Endothelial cell of umbilical vein (primary cell): ENCODE measurements at regions not wholly inside any gene's neighbourhood (a gene's known extent, or its start where the extent isn't known, plus 50 kb on each side); places are given as distances from the start of the nearest gene placed in this dataset.

Experiments
- BruUV-seq: library from RNA; stranded (reverse); fragments of 400-500 nt; replicated peaks from 2 replicates; lab custom pipeline; 2021; lab: Mats Ljungman, UMichigan
- CTCF ChIA-PET: fragments of 300-600, 350-600 bp; sonication (Branson Sonifier 250); formaldehyde crosslinking; loops from one replicate; lab custom pipeline; 2021; ENCODE audit warnings: antibody characterized with exemption, inconsistent platforms; lab: Charles Lee
- POLR2A ChIA-PET: fragments of 300-600, 350-600 bp; sonication (Branson Sonifier 250); formaldehyde crosslinking; loops from one replicate; lab custom pipeline; 2021; ENCODE audit warnings: antibody characterized with exemption, inconsistent platforms; lab: Charles Lee
- DNase-seq: peaks from one replicate; pipeline ENCODE4 v3.0.0-alpha.2; 2011; ENCODE audit warnings: low read depth, low spot score
- FAIRE-seq: peaks from 2 replicates; lab custom pipeline; 2011; peaks lifted over from hg19 to GRCh38; lab: Jason Lieb, UNC
- H2AFZ ChIP-seq: 2 replicates; pipeline ENCODE4 v1.6.0; 2012; ENCODE audit warnings: low read depth, low read length, control low read depth, inconsistent platforms
- H3K27ac ChIP-seq: 2 replicates; pipeline ENCODE4 v1.5.1; 2011; ENCODE audit warnings: low read depth, mild to moderate bottlenecking, control low read depth, low read length, moderate library complexity; ENCODE audit not compliant: insufficient read depth
- H3K27me3 ChIP-seq, 2 experiments: 2 replicates each; pipeline versions ENCODE4 v1.6.0 to v1.6.1; 2011; ENCODE audit warnings: low read length in 2 of 2, mixed read lengths in 1 of 2; ENCODE audit not compliant: control insufficient read depth in 2 of 2, insufficient read depth in 2 of 2
- H3K36me3 ChIP-seq, 2 experiments: 2 replicates in 1 of 2; 3 replicates in 1 of 2; pipeline ENCODE4 v1.5.1; 2011; ENCODE audit warnings: low read length in 2 of 2, mild to moderate bottlenecking in 1 of 2, moderate library complexity in 1 of 2; ENCODE audit not compliant: control insufficient read depth in 2 of 2, insufficient read depth in 2 of 2; ENCODE audit errors: extremely low read depth in 1 of 2
- H3K4me1 ChIP-seq: 3 replicates; pipeline ENCODE4 v1.5.1; 2011; ENCODE audit warnings: mild to moderate bottlenecking, low read length; ENCODE audit not compliant: control insufficient read depth, insufficient read depth; ENCODE audit errors: extremely low read depth
- H3K4me2 ChIP-seq: 2 replicates; pipeline ENCODE4 v1.6.1; 2011; ENCODE audit warnings: low read length, control low read depth, mixed read lengths; ENCODE audit not compliant: insufficient read depth
- H3K4me3 ChIP-seq, 3 experiments: fragments of 200-600 bp in 1 of 3; sonication (generic), shearing (Covaris generic) in 1 of 3; replicated peaks in 1 of 3; 2 replicates each; pipeline ENCODE4 v1.5.1; 2011 to 2016; ENCODE audit warnings: control low read depth in 3 of 3, low read length in 3 of 3, mild to moderate bottlenecking in 2 of 3, inconsistent platforms in 1 of 3, low read depth in 1 of 3, moderate library complexity in 1 of 3; ENCODE audit not compliant: insufficient read depth in 1 of 3
- H3K79me2 ChIP-seq: 2 replicates; pipeline ENCODE4 v1.6.0; 2012; ENCODE audit warnings: low read length, inconsistent platforms; ENCODE audit not compliant: control insufficient read depth, insufficient read depth
- H3K9ac ChIP-seq: replicated peaks from 2 replicates; pipeline ENCODE3; 2011; ENCODE audit warnings: low read length, control low read depth; ENCODE audit not compliant: insufficient read depth; ENCODE audit errors: extremely low read depth
- H3K9me1 ChIP-seq: replicated peaks from 3 replicates; pipeline ENCODE4 v1.6.0; 2011; ENCODE audit warnings: mild to moderate bottlenecking, low read length; ENCODE audit not compliant: control insufficient read depth, insufficient read depth; ENCODE audit errors: extremely low read depth
- H3K9me3 ChIP-seq: replicated peaks from 2 replicates; pipeline ENCODE4 v1.5.1; 2012; ENCODE audit warnings: low read length, inconsistent platforms; ENCODE audit not compliant: control insufficient read depth, insufficient read depth
- H4K20me1 ChIP-seq: replicated peaks from 2 replicates; pipeline ENCODE3; 2011; ENCODE audit warnings: mild to moderate bottlenecking, low read length; ENCODE audit not compliant: control insufficient read depth, insufficient read depth; ENCODE audit errors: extremely low read depth
- EZH2 ChIP-seq: IDR thresholded peaks from 2 replicates; pipeline ENCODE4 v1.6.1; 2012; ENCODE audit warnings: borderline replicate concordance, low read depth, mild to moderate bottlenecking, moderate library complexity, low read length, inconsistent platforms; ENCODE audit not compliant: severe bottlenecking
- FOS ChIP-seq: IDR thresholded peaks from 2 replicates; pipeline ENCODE4 v1.6.1; 2011; ENCODE audit warnings: mild to moderate bottlenecking, low read length, moderate library complexity, borderline replicate concordance; ENCODE audit not compliant: insufficient read depth
- GATA2 ChIP-seq: IDR thresholded peaks from 2 replicates; pipeline ENCODE4 v1.7.0; 2011; ENCODE audit warnings: low read depth, mild to moderate bottlenecking, moderate library complexity, mixed read lengths, low read length; ENCODE audit not compliant: insufficient read length, insufficient read depth
- JUN ChIP-seq: IDR thresholded peaks from 2 replicates; pipeline ENCODE4 v1.6.1; 2011; ENCODE audit warnings: borderline replicate concordance, low read depth; ENCODE audit not compliant: insufficient read length, insufficient read depth
- MYC ChIP-seq: IDR thresholded peaks from one replicate; pipeline ENCODE4 v1.6.1; 2011; ENCODE audit warnings: mild to moderate bottlenecking, low read depth, low read length
- POLR2A ChIP-seq: IDR thresholded peaks from 2 replicates; pipeline ENCODE4 v1.6.1; 2012; ENCODE audit warnings: low read depth, mild to moderate bottlenecking, control low read depth, low read length
- POLR2AphosphoS5 ChIP-seq: IDR thresholded peaks from 2 replicates; pipeline ENCODE4 v1.6.1; 2012; ENCODE audit warnings: low read depth, mild to moderate bottlenecking, control low read depth, low read length, moderate library complexity; ENCODE audit not compliant: insufficient read depth
- dilution Hi-C: fragments of 300-500 bp; cut with MboI; formaldehyde crosslinking; loops from one replicate; pipeline ENCODE4 v1.15.0; 2019; ENCODE audit warnings: low sequenced_read_pairs; ENCODE audit not compliant: extremely low pct_ligation_motif_present
- intact Hi-C: fragments of 100-400 bp; cut with micrococcal nuclease; formaldehyde crosslinking; loops from one replicate; pipeline ENCODE4 v1.10.0; 2022
- TF ChIP-seq, protein P1 (sequence below): IDR thresholded peaks from 2 replicates; pipeline ENCODE4 v1.6.1; 2011; ENCODE audit not compliant: insufficient read depth, insufficient read length
- TF ChIP-seq, protein P2 (sequence below), 2 donors: IDR thresholded peaks; 1 replicate in 1 of 2; 2 replicates in 1 of 2; pipeline ENCODE4 v1.5.1; 2011; ENCODE audit warnings: low read length in 2 of 2, mild to moderate bottlenecking in 2 of 2, moderate library complexity in 2 of 2, control low read depth in 1 of 2, inconsistent platforms in 1 of 2, low read depth in 1 of 2; ENCODE audit not compliant: insufficient read depth in 1 of 2; ENCODE audit errors: extremely low read depth in 1 of 2

DNA sequence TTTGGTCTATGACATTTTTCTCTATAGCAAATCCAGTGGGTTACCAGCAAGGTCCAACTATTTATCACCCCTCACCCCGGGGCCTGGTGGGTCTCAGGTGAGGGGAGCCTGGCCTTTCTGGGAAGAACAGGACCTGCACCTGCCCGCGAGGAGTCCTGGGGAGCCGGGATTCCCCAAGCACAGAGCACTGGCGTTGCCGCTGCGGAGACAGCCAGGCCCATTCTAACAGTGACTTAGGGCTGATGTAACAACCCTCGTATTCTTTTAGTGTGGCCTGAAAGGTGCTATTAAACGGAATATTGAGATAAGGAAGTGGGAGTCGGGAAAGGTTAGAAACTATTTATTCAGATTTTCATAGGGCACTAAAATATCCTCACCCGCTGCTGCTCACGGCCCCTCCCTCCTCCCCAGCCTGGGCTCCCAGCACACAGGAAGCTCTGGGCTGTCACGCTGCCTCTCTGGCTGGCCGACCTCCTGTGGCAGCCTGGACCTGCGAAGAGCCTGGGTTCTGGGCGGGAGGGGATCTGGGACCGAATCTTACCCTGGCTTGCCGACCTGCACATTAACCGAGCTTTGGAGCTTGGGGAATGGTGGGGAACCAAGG, 141.2 kb downstream of the MIAT start:
- no peaks in the 10 kb centered on the region for H3K36me3 ChIP-seq
- ChIA-PET CTCF (no interaction called here), POLR2A (no interaction called here)
- H2AFZ ChIP-seq = no peak overlapping the region
- H3K27ac ChIP-seq = no peak overlapping the region
- FAIRE-seq (no peak), DNase-seq (no peak)
- TF ChIP-seq, protein P1, sequence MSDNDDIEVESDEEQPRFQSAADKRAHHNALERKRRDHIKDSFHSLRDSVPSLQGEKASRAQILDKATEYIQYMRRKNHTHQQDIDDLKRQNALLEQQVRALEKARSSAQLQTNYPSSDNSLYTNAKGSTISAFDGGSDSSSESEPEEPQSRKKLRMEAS = no peak
- no peak for TF ChIP-seq JUN
- TF ChIP-seq MYC = no peak
- no peak overlapping the region for H3K9ac ChIP-seq
- H3K9me1 ChIP-seq = no peaks in the 10 kb centered on the region
- no peaks in the 10 kb centered on the region for H3K9me3 ChIP-seq
- no TSS peak for BruUV-seq
- no peaks in the 10 kb centered on the region for H3K4me1 ChIP-seq
- dilution Hi-C loops (no loop called here), intact Hi-C loops (no loop called here)
- no peak overlapping the region for H3K4me3 ChIP-seq
- H3K27me3 ChIP-seq = no peaks in the 10 kb centered on the region
- H3K79me2 ChIP-seq = no peaks in the 10 kb centered on the region
- no peak overlapping the region for H3K4me2 ChIP-seq
- H4K20me1 ChIP-seq = no peaks in the 10 kb centered on the region

DNA sequence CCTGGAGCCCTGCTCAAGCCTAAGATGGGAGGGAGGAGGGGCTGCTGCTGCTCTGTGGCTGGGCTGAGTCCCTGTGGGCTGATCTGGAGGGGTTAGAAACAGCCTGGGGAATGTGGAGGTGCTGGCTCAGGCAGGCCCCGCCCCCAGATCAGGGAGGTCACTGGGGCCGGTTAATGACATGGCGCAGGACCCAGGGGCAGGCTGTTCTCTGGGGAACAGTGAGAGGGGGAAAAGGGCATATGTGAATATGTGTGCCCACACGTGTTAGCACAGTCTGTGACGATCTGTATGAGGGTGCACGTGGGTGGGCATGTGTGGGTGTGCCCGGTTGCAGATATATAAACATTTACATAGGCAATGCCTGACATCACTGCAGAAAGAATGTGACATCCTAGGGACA, 143.5 kb downstream of the MIAT start:
- no peak overlapping the region for H3K9ac ChIP-seq
- no peak for FAIRE-seq
- ChIA-PET CTCF (no interaction called here), POLR2A (no interaction called here)
- no peak overlapping the region for H3K4me2 ChIP-seq
- BruUV-seq = no TSS peak
- H3K9me3 ChIP-seq = no peaks in the 10 kb centered on the region
- H3K4me3 ChIP-seq = no peak overlapping the region
- no peaks in the 10 kb centered on the region for H4K20me1 ChIP-seq
- H2AFZ ChIP-seq = no peak overlapping the region
- no peaks in the 10 kb centered on the region for H3K79me2 ChIP-seq
- dilution Hi-C loops = no loop called here
- DNase-seq = no peak
- H3K4me1 ChIP-seq = no peaks in the 10 kb centered on the region
- H3K9me1 ChIP-seq = no peaks in the 10 kb centered on the region
- no peaks in the 10 kb centered on the region for H3K27me3 ChIP-seq
- H3K36me3 ChIP-seq = no peaks in the 10 kb centered on the region
- H3K27ac ChIP-seq = no peak overlapping the region
- intact Hi-C loops = no loop called here
- TF ChIP-seq, protein P1 = no peak
- TF ChIP-seq, protein P2, sequence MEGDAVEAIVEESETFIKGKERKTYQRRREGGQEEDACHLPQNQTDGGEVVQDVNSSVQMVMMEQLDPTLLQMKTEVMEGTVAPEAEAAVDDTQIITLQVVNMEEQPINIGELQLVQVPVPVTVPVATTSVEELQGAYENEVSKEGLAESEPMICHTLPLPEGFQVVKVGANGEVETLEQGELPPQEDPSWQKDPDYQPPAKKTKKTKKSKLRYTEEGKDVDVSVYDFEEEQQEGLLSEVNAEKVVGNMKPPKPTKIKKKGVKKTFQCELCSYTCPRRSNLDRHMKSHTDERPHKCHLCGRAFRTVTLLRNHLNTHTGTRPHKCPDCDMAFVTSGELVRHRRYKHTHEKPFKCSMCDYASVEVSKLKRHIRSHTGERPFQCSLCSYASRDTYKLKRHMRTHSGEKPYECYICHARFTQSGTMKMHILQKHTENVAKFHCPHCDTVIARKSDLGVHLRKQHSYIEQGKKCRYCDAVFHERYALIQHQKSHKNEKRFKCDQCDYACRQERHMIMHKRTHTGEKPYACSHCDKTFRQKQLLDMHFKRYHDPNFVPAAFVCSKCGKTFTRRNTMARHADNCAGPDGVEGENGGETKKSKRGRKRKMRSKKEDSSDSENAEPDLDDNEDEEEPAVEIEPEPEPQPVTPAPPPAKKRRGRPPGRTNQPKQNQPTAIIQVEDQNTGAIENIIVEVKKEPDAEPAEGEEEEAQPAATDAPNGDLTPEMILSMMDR (IDR thresholded peaks at IDR 0.05; ENCODE audit: extremely low read depth in 1 of 2, insufficient read depth in 1 of 2, low read depth in 1 of 2, low read length in 2 of 2) = no peak
- TF ChIP-seq POLR2AphosphoS5 (no peak), EZH2 (no peak), FOS (no peak), GATA2 (no peak), POLR2A (no peak), MYC (no peak), JUN (no peak)
